Kidney (tissue), 13 donors: ENCODE measurements at regions not wholly inside any gene's neighbourhood (a gene's known extent, or its start where the extent isn't known, plus 50 kb on each side); places are given as distances from the start of the nearest gene placed in this dataset.

ENCODE experiments used
- DNase-seq, 5 donors: peaks; one replicate each; pipeline ENCODE4 v3.0.0-alpha.2; 2013 to 2020
- FAIRE-seq: peaks from 2 replicates; lab custom pipeline; 2012; peaks lifted over from hg19 to GRCh38; lab: Jason Lieb, UNC
- H3K27ac ChIP-seq, 2 donors: one replicate each; pipeline ENCODE4 v1.7.0; 2013; ENCODE audit warnings: low read depth in 2 of 2, low read length in 2 of 2, inconsistent platforms in 1 of 2
- H3K27me3 ChIP-seq: one replicate; pipeline ENCODE4 v1.7.1; 2013; ENCODE audit warnings: low read length, inconsistent platforms; ENCODE audit not compliant: control insufficient read depth, insufficient read depth
- H3K36me3 ChIP-seq, 3 donors: one replicate each; pipeline versions ENCODE4 v1.7.0 to v1.7.1; 2013; ENCODE audit warnings: low read length in 3 of 3, control low read depth in 1 of 3, inconsistent platforms in 1 of 3; ENCODE audit not compliant: insufficient read depth in 3 of 3, control insufficient read depth in 2 of 3
- H3K4me1 ChIP-seq, 3 donors: one replicate each; pipeline versions ENCODE4 v1.7.0 to v1.7.1; 2013; ENCODE audit warnings: low read length in 3 of 3, inconsistent platforms in 1 of 3, low read depth in 1 of 3; ENCODE audit not compliant: control insufficient read depth in 2 of 3, insufficient read depth in 2 of 3
- H3K4me3 ChIP-seq, 3 donors: one replicate each; pipeline versions ENCODE4 v1.7.0 to v1.8.1; 2013; ENCODE audit warnings: low read length in 3 of 3, control low read depth in 1 of 3, inconsistent platforms in 1 of 3
- H3K9ac ChIP-seq, 3 donors: one replicate each; pipeline versions ENCODE4 v1.7.0 to v1.7.1; 2013; ENCODE audit warnings: low read length in 3 of 3, control low read depth in 1 of 3, inconsistent platforms in 1 of 3
- H3K9me3 ChIP-seq, 3 donors: one replicate each; pipeline versions ENCODE4 v1.7.0 to v1.7.1; 2013; ENCODE audit warnings: low read length in 3 of 3, control low read depth in 1 of 3, inconsistent platforms in 1 of 3; ENCODE audit not compliant: control insufficient read depth in 2 of 3, insufficient read depth in 1 of 3
- intact Hi-C: fragments of 100-400 bp; cut with DNase I; formaldehyde crosslinking; loops from one replicate; pipeline ENCODE4 v1.11.1; 2022
- TF ChIP-seq, protein P1 (sequence below): IDR thresholded peaks from 3 replicates; pipeline ENCODE4 v1.5.1; 2012; ENCODE audit warnings: mild to moderate bottlenecking, moderate library complexity, borderline replicate concordance; ENCODE audit not compliant: insufficient read depth; ENCODE audit errors: extremely low read depth
- donor health status: control.
- donor health status: control.
- donor health status: control.
- donor health status: control.
- donor health status: control.
- donor health status: DM: yes; HTN: yes; CAD: no.
- donor health status: Normal renal cell carcinoma (clear cell type).

GRCh38 chr9:2560180-2560579 is 61.4 kb upstream of the VLDLR start:
- H3K9ac ChIP-seq = no peak overlapping the region
- DNase-seq = no peak
- FAIRE-seq = no peak
- peaks cover 0 to 12% (median 8%) of the 10 kb centered on the region in 3 donors for H3K4me1 ChIP-seq
- intact Hi-C loops = no loop called here
- TF ChIP-seq, protein P1, sequence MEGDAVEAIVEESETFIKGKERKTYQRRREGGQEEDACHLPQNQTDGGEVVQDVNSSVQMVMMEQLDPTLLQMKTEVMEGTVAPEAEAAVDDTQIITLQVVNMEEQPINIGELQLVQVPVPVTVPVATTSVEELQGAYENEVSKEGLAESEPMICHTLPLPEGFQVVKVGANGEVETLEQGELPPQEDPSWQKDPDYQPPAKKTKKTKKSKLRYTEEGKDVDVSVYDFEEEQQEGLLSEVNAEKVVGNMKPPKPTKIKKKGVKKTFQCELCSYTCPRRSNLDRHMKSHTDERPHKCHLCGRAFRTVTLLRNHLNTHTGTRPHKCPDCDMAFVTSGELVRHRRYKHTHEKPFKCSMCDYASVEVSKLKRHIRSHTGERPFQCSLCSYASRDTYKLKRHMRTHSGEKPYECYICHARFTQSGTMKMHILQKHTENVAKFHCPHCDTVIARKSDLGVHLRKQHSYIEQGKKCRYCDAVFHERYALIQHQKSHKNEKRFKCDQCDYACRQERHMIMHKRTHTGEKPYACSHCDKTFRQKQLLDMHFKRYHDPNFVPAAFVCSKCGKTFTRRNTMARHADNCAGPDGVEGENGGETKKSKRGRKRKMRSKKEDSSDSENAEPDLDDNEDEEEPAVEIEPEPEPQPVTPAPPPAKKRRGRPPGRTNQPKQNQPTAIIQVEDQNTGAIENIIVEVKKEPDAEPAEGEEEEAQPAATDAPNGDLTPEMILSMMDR = no peak
- H3K36me3 ChIP-seq = no peaks in the 10 kb centered on the region
- H3K4me3 ChIP-seq = no peak overlapping the region
- no peaks in the 10 kb centered on the region for H3K27me3 ChIP-seq
- H3K9me3 ChIP-seq = no peaks in the 10 kb centered on the region
- H3K27ac ChIP-seq = no peak overlapping the region

DNA sequence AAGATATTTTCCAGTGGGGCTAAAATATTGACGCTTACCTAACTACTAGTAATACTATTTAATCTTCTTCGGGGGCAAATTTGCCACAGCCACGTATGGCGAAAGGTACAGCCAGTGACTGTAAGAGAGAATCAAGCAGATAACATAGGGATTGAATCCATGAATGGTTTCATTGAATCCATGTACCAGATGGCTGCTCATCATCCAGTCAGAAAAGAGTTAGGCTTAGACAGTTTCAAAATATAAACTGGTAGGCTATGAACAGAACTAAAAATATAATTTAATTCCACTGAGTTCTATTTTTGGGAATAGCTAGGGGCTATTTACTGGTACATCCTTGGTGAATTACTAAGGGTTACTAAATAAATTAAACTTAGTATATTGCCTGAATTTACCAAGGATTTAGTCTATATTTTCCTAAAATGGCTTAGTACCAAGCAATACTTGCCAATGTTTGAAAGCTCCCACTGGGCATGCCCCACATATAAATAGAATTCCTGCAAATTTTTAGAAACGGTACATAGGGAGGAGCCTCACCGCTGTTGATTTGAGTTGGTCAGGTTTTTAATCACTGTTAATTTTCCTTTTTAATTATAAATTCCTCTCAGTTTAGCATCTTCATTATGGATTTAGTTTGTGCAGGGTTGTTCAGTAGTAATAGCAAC is 55.8 kb upstream of the VLDLR start:
- Histone ChIP-seq H3K4me1 (peaks cover 0 to 3% (median 0%) of the 10 kb centered on the region in 3 donors), H3K4me3 (no peak overlapping the region), H3K27me3 (no peaks in the 10 kb centered on the region), H3K9ac (no peak overlapping the region), H3K27ac (no peak overlapping the region), H3K36me3 (no peaks in the 10 kb centered on the region), H3K9me3 (no peaks in the 10 kb centered on the region)
- no peak for FAIRE-seq
- intact Hi-C loops = no loop called here
- no peak for DNase-seq
- TF ChIP-seq, protein P1 = no peak

- FAIRE-seq (no peak), DNase-seq (no peak)
- Histone ChIP-seq H3K9ac (no peak overlapping the region), H3K27ac (no peak overlapping the region), H3K9me3 (no peaks in the 10 kb centered on the region), H3K4me1 (peaks cover 0 to 4% (median 3%) of the 10 kb centered on the region in 3 donors), H3K4me3 (no peak overlapping the region), H3K36me3 (no peaks in the 10 kb centered on the region), H3K27me3 (no peaks in the 10 kb centered on the region)
- TF ChIP-seq, protein P1 = no peak
- intact Hi-C loops = no loop called here
These were observed 53.7 kb upstream of the VLDLR start for GRCh38 chr9:2567922-2568321.
